ENCODE measurements at regions not wholly inside any gene's neighbourhood (a gene's known extent, or its start where the extent isn't known, plus 50 kb on each side); places are given as distances from the start of the nearest gene placed in this dataset.

- DNase-seq (ENCODE audit: low read depth in 2 of 2), result no peak
- Histone ChIP-seq H3K27me3 (ENCODE audit: control insufficient read depth, insufficient read depth, low read length) (no peaks in the 10 kb centered on the region), H3K36me3 (ENCODE audit: control insufficient read depth, insufficient read depth, low read length) (no peaks in the 10 kb centered on the region), H3K4me2 (ENCODE audit: extremely low read depth, insufficient read depth, low read length) (no peak overlapping the region), H3K4me3 (replicated peaks in 1 of 4; ENCODE audit: control extremely low read depth in 1 of 4, insufficient read depth in 1 of 4, low read depth in 3 of 4, low read length in 4 of 4) (no peak overlapping the region), H3K4me1 (ENCODE audit: control insufficient read depth, extremely low read depth, insufficient read depth, low read length) (no peaks in the 10 kb centered on the region), H3K79me2 (ENCODE audit: control insufficient read depth, insufficient read depth, low read length) (no peaks in the 10 kb centered on the region), H4K20me1 (ENCODE audit: control insufficient read depth, extremely low read depth, insufficient read depth, low read length) (no peaks in the 10 kb centered on the region), H3K27ac (ENCODE audit: insufficient read depth, low read length) (no peak overlapping the region), H2AFZ (ENCODE audit: low read length) (no peak overlapping the region), H3K9me3 (ENCODE audit: control insufficient read depth, insufficient read depth, low read depth, low read length) (no peaks in the 10 kb centered on the region), H3K9ac (ENCODE audit: insufficient read depth, low read length) (no peak overlapping the region)
- no peak for TF ChIP-seq CTCF (conservative IDR thresholded peaks at IDR 0.05 in 1 of 2, IDR thresholded peaks at IDR 0.05 in 1 of 2; ENCODE audit: low read depth in 1 of 2, low read length in 2 of 2)
- no peak for TF ChIP-seq EZH2 (IDR thresholded peaks at IDR 0.05; ENCODE audit: low read length, missing control alignments)
Observed at GRCh38 chr5:50564558-50564957, 101.9 kb upstream of the PARP8 start.

- no peaks in the 10 kb centered on the region for H3K27me3 ChIP-seq (ENCODE audit: control insufficient read depth, insufficient read depth, low read length)
- no peaks in the 10 kb centered on the region for H3K36me3 ChIP-seq (ENCODE audit: control insufficient read depth, insufficient read depth, low read length)
- no peaks in the 10 kb centered on the region for H3K4me1 ChIP-seq (ENCODE audit: control insufficient read depth, extremely low read depth, insufficient read depth, low read length)
- no peaks in the 10 kb centered on the region for H3K79me2 ChIP-seq (ENCODE audit: control insufficient read depth, insufficient read depth, low read length)
- TF ChIP-seq CTCF (conservative IDR thresholded peaks at IDR 0.05 in 1 of 2, IDR thresholded peaks at IDR 0.05 in 1 of 2; ENCODE audit: low read depth in 1 of 2, low read length in 2 of 2) (no peak), EZH2 (IDR thresholded peaks at IDR 0.05; ENCODE audit: low read length, missing control alignments) (no peak)
- H3K9ac ChIP-seq (ENCODE audit: insufficient read depth, low read length), result no peak overlapping the region
- H2AFZ ChIP-seq (ENCODE audit: low read length), result no peak overlapping the region
- no peak overlapping the region for H3K4me2 ChIP-seq (ENCODE audit: extremely low read depth, insufficient read depth, low read length)
- no peak overlapping the region for H3K27ac ChIP-seq (ENCODE audit: insufficient read depth, low read length)
- DNase-seq (ENCODE audit: low read depth in 2 of 2), result no peak
- no peaks in the 10 kb centered on the region for H4K20me1 ChIP-seq (ENCODE audit: control insufficient read depth, extremely low read depth, insufficient read depth, low read length)
- no peaks in the 10 kb centered on the region for H3K9me3 ChIP-seq (ENCODE audit: control insufficient read depth, insufficient read depth, low read depth, low read length)
- no peak overlapping the region for H3K4me3 ChIP-seq (replicated peaks in 1 of 4; ENCODE audit: control extremely low read depth in 1 of 4, insufficient read depth in 1 of 4, low read depth in 3 of 4, low read length in 4 of 4)
Observed at GRCh38 chr5:50574121-50574520, 92.3 kb upstream of the PARP8 start.

GRCh38 chr5:50575740-50576139, 90.7 kb upstream of the PARP8 start:
- Histone ChIP-seq H3K27ac (ENCODE audit: insufficient read depth, low read length) (no peak overlapping the region), H3K9me3 (ENCODE audit: control insufficient read depth, insufficient read depth, low read depth, low read length) (no peaks in the 10 kb centered on the region), H3K27me3 (ENCODE audit: control insufficient read depth, insufficient read depth, low read length) (no peaks in the 10 kb centered on the region), H3K79me2 (ENCODE audit: control insufficient read depth, insufficient read depth, low read length) (no peaks in the 10 kb centered on the region), H4K20me1 (ENCODE audit: control insufficient read depth, extremely low read depth, insufficient read depth, low read length) (no peaks in the 10 kb centered on the region), H3K9ac (ENCODE audit: insufficient read depth, low read length) (no peak overlapping the region), H3K36me3 (ENCODE audit: control insufficient read depth, insufficient read depth, low read length) (no peaks in the 10 kb centered on the region), H3K4me1 (ENCODE audit: control insufficient read depth, extremely low read depth, insufficient read depth, low read length) (no peaks in the 10 kb centered on the region), H3K4me3 (replicated peaks in 1 of 4; ENCODE audit: control extremely low read depth in 1 of 4, insufficient read depth in 1 of 4, low read depth in 3 of 4, low read length in 4 of 4) (no peak overlapping the region), H2AFZ (ENCODE audit: low read length) (no peak overlapping the region), H3K4me2 (ENCODE audit: extremely low read depth, insufficient read depth, low read length) (no peak overlapping the region)
- TF ChIP-seq CTCF (conservative IDR thresholded peaks at IDR 0.05 in 1 of 2, IDR thresholded peaks at IDR 0.05 in 1 of 2; ENCODE audit: low read depth in 1 of 2, low read length in 2 of 2) (no peak), EZH2 (IDR thresholded peaks at IDR 0.05; ENCODE audit: low read length, missing control alignments) (no peak)
- DNase-seq (ENCODE audit: low read depth in 2 of 2), result no peak

Measured in fibroblast of lung (primary cell).